ENCODE measurements at regions not wholly inside any gene's neighbourhood (a gene's known extent, or its start where the extent isn't known, plus 50 kb on each side); places are given as distances from the start of the nearest gene placed in this dataset.

GRCh38 chr10:130492266-130492934, 356.2 kb downstream of the GLRX3 start:
- no peak for ATAC-seq (ENCODE audit: low read depth)
- no peak overlapping the region for H2AFZ ChIP-seq (replicated peaks; ENCODE audit: low read length, poor library complexity)
- 38% methylated on average over 1 of the region's 3 CpGs; no CpG with 5 or more reads in 1 of the 2 experiments for WGBS, 2 experiments (ENCODE audit: extremely low coverage in 2 of 2, insufficient read length in 1 of 2)
- no peaks in the 10 kb centered on the region for H3K79me1 ChIP-seq (ENCODE audit: low read depth in 1 of 2, low read length in 2 of 2)
- no peak overlapping the region for H3K14ac ChIP-seq (replicated peaks; ENCODE audit: low read depth, low read length)
- intact Hi-C loops (cut with micrococcal nuclease) (no loop called here), in situ Hi-C loops (cut with MboI; ENCODE audit: low sequenced_read_pairs) (no loop called here), dilution Hi-C loops (cut with HindIII; ENCODE audit: low sequenced_read_pairs, unreplicated experiment) (no loop called here)
- BruUV-seq (replicated peaks): no TSS peak
- no peak overlapping the region for H2AK9ac ChIP-seq (replicated peaks; ENCODE audit: low read depth, low read length, poor library complexity)
- no peaks in the 10 kb centered on the region for H3K9me1 ChIP-seq (ENCODE audit: insufficient read depth, low read length)
- H4K20me1 ChIP-seq (ENCODE audit: insufficient read depth, low read length): no peaks in the 10 kb centered on the region
- no peak overlapping the region for H3K4me3 ChIP-seq (ENCODE audit: insufficient read depth, low read depth, low read length)
- CTCF ChIA-PET: no interaction called here
- TF ChIP-seq NFE2L2 (IDR thresholded peaks at IDR 0.05; ENCODE audit: low read depth, low read length) (no peak), MAFK (IDR thresholded peaks at IDR 0.05; ENCODE audit: low read depth, low read length) (no peak), RFX5 (IDR thresholded peaks at IDR 0.05; ENCODE audit: low read depth, low read length) (no peak), MAZ (IDR thresholded peaks at IDR 0.05; ENCODE audit: borderline replicate concordance, low read depth, low read length) (no peak), FOS (IDR thresholded peaks at IDR 0.05; ENCODE audit: low read depth, low read length) (no peak), RCOR1 (IDR thresholded peaks at IDR 0.05; ENCODE audit: insufficient replicate concordance, low read length) (no peak), POLR2A (IDR thresholded peaks at IDR 0.05; ENCODE audit: low read depth, low read length) (no peak), MXI1 (IDR thresholded peaks at IDR 0.05; ENCODE audit: borderline replicate concordance, low read depth, low read length) (no peak), CEBPB (IDR thresholded peaks at IDR 0.05; ENCODE audit: low read depth, low read length) (no peak), ELK1 (IDR thresholded peaks at IDR 0.05; ENCODE audit: borderline replicate concordance, low read depth, low read length) (no peak), RAD21 (IDR thresholded peaks at IDR 0.05; ENCODE audit: low read length) (no peak), USF2 (IDR thresholded peaks at IDR 0.05; ENCODE audit: low read depth, low read length) (no peak), BHLHE40 (IDR thresholded peaks at IDR 0.05; ENCODE audit: low read depth, low read length) (no peak), SMC3 (IDR thresholded peaks at IDR 0.05; ENCODE audit: low read depth, low read length) (no peak), CHD1 (IDR thresholded peaks at IDR 0.05; ENCODE audit: low read depth, low read length) (no peak), CTCF (conservative IDR thresholded peaks at IDR 0.05; ENCODE audit: low read depth, low read length) (no peak)
- H4K8ac ChIP-seq (ENCODE audit: low read depth in 2 of 2, low read length in 2 of 2): no peak overlapping the region
- H2BK15ac ChIP-seq (ENCODE audit: low read depth, low read length): no peak overlapping the region
- no peak overlapping the region for H4K91ac ChIP-seq (ENCODE audit: insufficient read depth, low read depth, low read length)
- no peak overlapping the region for H3K23ac ChIP-seq (ENCODE audit: low read depth, low read length)
- POLR2A ChIA-PET (ENCODE audit: unreplicated experiment): no interaction called here
- no peaks in the 10 kb centered on the region for H3K27me3 ChIP-seq (ENCODE audit: control insufficient read depth, insufficient read depth, low read length)
- H2BK120ac ChIP-seq (ENCODE audit: low read depth, low read length): no peak overlapping the region
- no peaks in the 10 kb centered on the region for H3K4me1 ChIP-seq (ENCODE audit: control insufficient read depth, insufficient read depth, low read length)
- no peak overlapping the region for H3K9ac ChIP-seq (ENCODE audit: low read depth, low read length)
- no peak overlapping the region for H4K5ac ChIP-seq (ENCODE audit: low read depth, low read length)
- no peak for DNase-seq
- H3K4me2 ChIP-seq (ENCODE audit: low read depth, low read length): no peak overlapping the region
- no peak overlapping the region for H2BK20ac ChIP-seq (ENCODE audit: low read depth, low read length)
- H3K9me3 ChIP-seq (ENCODE audit: control insufficient read depth, insufficient read depth, low read length): peaks cover 45% of the 10 kb centered on the region
- no peak overlapping the region for H3K56ac ChIP-seq (ENCODE audit: extremely low read depth, insufficient read depth, low read length)
- no peak overlapping the region for H2BK5ac ChIP-seq (ENCODE audit: low read depth, low read length, poor library complexity, severe bottlenecking)
- H3K36me3 ChIP-seq (ENCODE audit: control insufficient read depth, insufficient read depth, low read length): no peaks in the 10 kb centered on the region
- no peak overlapping the region for H3K4ac ChIP-seq (ENCODE audit: low read depth, low read length)
- no peak overlapping the region for H2AK5ac ChIP-seq (ENCODE audit: low read depth, low read length)
- no peak overlapping the region for H3K27ac ChIP-seq (ENCODE audit: insufficient read depth, low read length)
- H3K18ac ChIP-seq (ENCODE audit: low read depth, low read length): no peak overlapping the region
